AG09309 (cell line): ENCODE measurements at regions not wholly inside any gene's neighbourhood (a gene's known extent, or its start where the extent isn't known, plus 50 kb on each side); places are given as distances from the start of the nearest gene placed in this dataset.
"Not testable (repeated sequence)": the region's sequence is repeated elsewhere in the genome, so short reads cannot be mapped to it uniquely, and the experiment has no call there.

Experiments
- DNase-seq: peaks from one replicate; pipeline ENCODE4 v3.0.0-alpha.2; 2010; ENCODE audit warnings: low read depth
- H3K4me3 ChIP-seq: 2 replicates; pipeline ENCODE4 v1.5.1; 2011; ENCODE audit warnings: mild to moderate bottlenecking, low read depth, low read length, moderate library complexity; ENCODE audit not compliant: control insufficient read depth
- CTCF ChIP-seq: IDR thresholded peaks from 2 replicates; pipeline ENCODE4 v1.5.1; 2011; ENCODE audit warnings: mild to moderate bottlenecking, low read depth, low read length, inconsistent platforms; ENCODE audit not compliant: insufficient read depth, control insufficient read depth; ENCODE audit errors: missing control alignments

GRCh38 chr14:48323665-48324064, 648.3 kb upstream of the MDGA2 start:
- no peak overlapping the region for H3K4me3 ChIP-seq
- no peak for TF ChIP-seq CTCF
- no peak for DNase-seq

DNA sequence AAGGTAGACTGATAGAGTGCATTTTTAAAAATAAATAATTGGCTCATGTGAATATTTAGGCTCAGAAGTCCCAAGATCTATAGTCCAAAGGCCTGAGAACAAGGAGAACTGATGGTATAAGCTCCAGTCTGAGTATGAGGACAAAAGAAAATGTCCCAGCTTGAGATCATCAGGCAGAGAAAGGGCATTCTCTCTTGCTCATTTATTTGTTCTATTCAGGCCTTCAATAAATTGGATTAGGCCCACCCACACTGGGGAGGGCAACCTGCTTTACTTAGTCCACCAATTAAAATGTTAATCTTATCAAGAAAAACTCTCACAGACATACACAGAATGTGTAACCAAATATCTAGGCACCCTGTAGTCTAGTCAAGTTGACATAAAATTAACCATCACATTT, 644.4 kb upstream of the MDGA2 start:
- H3K4me3 ChIP-seq = no peak overlapping the region
- no peak for TF ChIP-seq CTCF
- DNase-seq = no peak

DNA sequence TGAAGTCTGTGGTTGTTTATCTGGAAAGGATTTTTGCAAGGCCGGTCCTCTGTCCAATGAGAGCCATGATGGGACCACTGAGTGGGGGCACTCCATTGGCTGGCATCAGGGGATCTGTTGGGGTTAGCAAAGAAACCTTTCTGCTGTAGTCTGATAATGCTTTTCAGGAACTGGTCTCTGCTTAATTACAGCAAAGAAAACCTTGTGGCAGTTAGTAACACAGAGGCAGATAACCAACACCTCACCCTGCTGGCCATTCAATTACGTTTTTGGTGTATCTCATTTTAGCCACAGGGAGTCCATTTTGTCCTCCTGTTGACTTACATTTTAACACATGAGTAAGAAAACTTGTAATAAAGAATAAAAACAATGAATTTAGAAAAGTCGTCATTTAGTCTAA, 629.3 kb upstream of the MDGA2 start:
- no peak for DNase-seq
- TF ChIP-seq CTCF = no peak
- H3K4me3 ChIP-seq = no peak overlapping the region

DNA sequence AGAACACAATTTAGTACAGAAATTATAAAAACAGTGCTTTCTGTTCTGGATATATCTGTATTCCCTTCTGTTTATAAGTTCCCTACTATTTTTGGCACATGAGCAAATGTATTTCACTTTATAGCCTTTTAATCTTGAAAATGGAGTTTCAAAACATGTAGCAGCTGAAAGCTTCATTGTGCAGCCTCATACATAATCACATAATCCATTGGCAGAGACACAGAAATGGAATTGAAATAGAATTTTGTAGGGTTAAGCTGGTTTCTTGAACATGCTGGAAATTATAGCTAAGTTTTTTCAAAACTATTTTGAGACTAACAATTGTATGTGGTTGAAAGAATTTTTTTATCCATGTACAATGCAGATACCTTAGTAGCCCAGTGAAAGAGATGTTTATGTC, 614.3 kb upstream of the MDGA2 start:
- no peak for TF ChIP-seq CTCF
- DNase-seq = no peak
- H3K4me3 ChIP-seq = no peak overlapping the region

- DNase-seq, H3K4me3 ChIP-seq: not testable (repeated sequence)
Measured at GRCh38 chr14:48285217-48285616, 609.8 kb upstream of the MDGA2 start.

DNA sequence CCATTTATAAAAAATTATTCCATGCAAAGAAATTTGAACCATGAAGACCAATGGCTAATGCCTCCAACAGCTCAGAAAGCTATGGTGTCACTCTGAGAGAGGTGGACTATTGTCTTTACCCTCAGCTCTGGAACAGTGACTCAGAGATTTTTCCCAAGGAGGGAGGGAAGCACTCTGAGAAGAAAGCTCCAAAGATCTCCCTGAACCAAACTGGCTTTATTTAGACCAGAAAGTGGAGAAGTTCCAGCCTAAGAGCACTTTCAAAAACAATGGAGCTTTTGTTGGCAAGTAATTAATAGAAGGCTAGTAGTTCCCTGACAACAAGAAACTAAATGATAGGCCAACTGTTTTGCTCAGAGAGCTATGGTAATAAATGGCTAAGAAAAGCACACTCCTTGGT, 599.9 kb upstream of the MDGA2 start:
- no peak overlapping the region for H3K4me3 ChIP-seq
- TF ChIP-seq CTCF = no peak
- no peak for DNase-seq

DNA sequence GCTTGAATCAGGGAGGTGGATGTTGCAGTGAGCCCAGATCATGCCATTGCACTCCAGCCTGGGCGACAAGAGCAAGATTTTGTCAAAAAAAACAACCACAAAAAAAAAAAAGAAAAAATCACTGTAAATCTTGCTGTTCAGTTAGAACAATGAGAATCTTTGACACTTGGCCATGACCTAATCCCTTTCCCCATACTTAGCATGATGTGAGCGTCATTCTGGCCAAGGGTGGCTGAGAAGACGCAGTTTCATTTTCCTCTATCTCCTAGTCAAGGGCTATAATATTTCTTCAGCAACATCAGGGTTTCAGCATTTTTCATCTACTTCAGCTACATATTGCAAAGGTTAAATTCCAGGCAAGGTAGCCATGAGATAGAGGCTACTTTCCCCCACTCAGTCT, 599.4 kb upstream of the MDGA2 start:
- no peak for TF ChIP-seq CTCF
- H3K4me3 ChIP-seq = no peak overlapping the region

DNA sequence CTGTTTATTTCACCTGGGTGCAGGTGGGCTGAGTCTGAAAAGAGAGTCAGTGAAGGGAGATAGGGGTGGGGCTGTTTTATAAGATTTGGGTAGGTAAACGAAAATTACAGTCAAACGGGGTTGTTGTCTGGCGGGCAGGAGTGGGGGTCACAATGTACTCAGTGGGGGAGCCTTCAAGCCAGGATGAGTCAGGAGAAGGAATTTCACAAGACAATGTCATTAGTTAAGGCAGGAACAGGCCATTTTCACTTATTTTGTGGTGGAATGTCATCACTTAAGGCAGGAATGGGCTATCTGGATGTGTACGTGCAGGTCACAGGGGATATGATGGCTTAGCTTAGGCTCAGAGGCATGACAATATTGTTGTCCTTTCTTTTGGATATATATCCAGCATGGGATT, 592.5 kb upstream of the MDGA2 start:
- not testable (repeated sequence) for H3K4me3 ChIP-seq

More for the DNA sequence above, 599.4 kb upstream of the MDGA2 start:
- no peak for DNase-seq

DNA sequence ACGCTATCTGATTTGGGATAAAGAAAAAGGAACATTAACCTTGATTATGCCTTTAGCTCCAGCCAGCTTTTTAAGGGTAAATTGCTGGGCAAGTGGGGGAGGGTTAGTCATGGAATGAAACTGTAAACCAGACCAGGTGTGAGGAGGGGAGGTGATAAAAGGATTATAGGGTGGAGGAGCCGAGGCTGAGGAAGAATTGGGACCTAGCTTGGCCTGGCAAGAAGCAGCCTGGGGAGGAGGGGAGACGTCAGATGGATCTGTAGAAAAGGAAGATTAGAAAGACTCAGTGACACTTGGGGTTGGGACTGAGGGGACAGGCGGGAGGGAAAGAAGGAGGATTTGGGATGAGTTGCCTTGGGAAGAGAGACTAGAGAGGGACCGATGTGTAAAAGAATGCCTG, 590.8 kb upstream of the MDGA2 start:
- not testable (repeated sequence) for DNase-seq, H3K4me3 ChIP-seq

More for the DNA sequence above, 592.5 kb upstream of the MDGA2 start:
- DNase-seq = not testable (repeated sequence)
